GM12875 (cell line): ENCODE measurements at regions not wholly inside any gene's neighbourhood (a gene's known extent, or its start where the extent isn't known, plus 50 kb on each side); places are given as distances from the start of the nearest gene placed in this dataset.

Experiments
- H3K4me3 ChIP-seq: one replicate; pipeline ENCODE4 v1.5.1; 2011; ENCODE audit warnings: low read depth, low read length, control low read depth
- CTCF ChIP-seq: IDR thresholded peaks from 2 replicates; pipeline ENCODE4 v1.5.1; 2011; ENCODE audit warnings: low read depth, mild to moderate bottlenecking, control low read depth, inconsistent platforms, low read length, moderate library complexity, borderline replicate concordance; ENCODE audit not compliant: insufficient read depth

- no peak overlapping the region for H3K4me3 ChIP-seq
- no peak for TF ChIP-seq CTCF
Measured at GRCh38 chr16:48971571-48972077, 310.0 kb downstream of the CBLN1 start.

GRCh38 chr16:48970216-48970615, 311.4 kb downstream of the CBLN1 start:
- H3K4me3 ChIP-seq, result no peak overlapping the region
- no peak for TF ChIP-seq CTCF

- TF ChIP-seq CTCF, result no peak
- H3K4me3 ChIP-seq, result no peak overlapping the region
Measured at GRCh38 chr16:48969611-48970010, 312.0 kb downstream of the CBLN1 start.

- no peak for TF ChIP-seq CTCF
- H3K4me3 ChIP-seq, result no peak overlapping the region
Measured at GRCh38 chr16:48965386-48965785, 316.3 kb downstream of the CBLN1 start.

- no peak overlapping the region for H3K4me3 ChIP-seq
- no peak for TF ChIP-seq CTCF
Measured at GRCh38 chr16:48963901-48964615, 317.6 kb downstream of the CBLN1 start.

- TF ChIP-seq CTCF, result no peak
- no peak overlapping the region for H3K4me3 ChIP-seq
Measured at GRCh38 chr16:48963306-48963705, 318.3 kb downstream of the CBLN1 start.

- no peak overlapping the region for H3K4me3 ChIP-seq
- TF ChIP-seq CTCF, result no peak
Measured at GRCh38 chr16:48961546-48961945, 320.1 kb downstream of the CBLN1 start.
